ENCODE measurements at regions not wholly inside any gene's neighbourhood (a gene's known extent, or its start where the extent isn't known, plus 50 kb on each side); places are given as distances from the start of the nearest gene placed in this dataset.
"Not testable (repeated sequence)": the region's sequence is repeated elsewhere in the genome, so short reads cannot be mapped to it uniquely, and the experiment has no call there.

- Histone ChIP-seq H3K27ac (no peak overlapping the region), H3K4me1 (no peaks in the 10 kb centered on the region), H3K36me3 (no peaks in the 10 kb centered on the region), H3K27me3 (no peaks in the 10 kb centered on the region), H3K4me3 (no peak overlapping the region), H3K9me3 (no peaks in the 10 kb centered on the region)
- 86 to 90% methylated on average over 2 to 6 of the region's 6 CpGs for WGBS, 2 donors
- peak in 1 of 2 donors; percentile 15 for DNase-seq
- TF ChIP-seq POLR2AphosphoS5 (IDR thresholded peaks at IDR 0.05) (no peak), CTCF (IDR thresholded peaks at IDR 0.05) (no peak), POLR2A (IDR thresholded peaks at IDR 0.05) (no peak), EP300 (IDR thresholded peaks at IDR 0.05) (no peak)
- ATAC-seq (ENCODE audit: low FRiP score in 2 of 2), result no peak
Measured at GRCh38 chr1:221274373-221274772, 395.1 kb downstream of the HLX start.

GRCh38 chr1:221276896-221277409 lies 397.7 kb downstream of the HLX start:
- Histone ChIP-seq H3K36me3 (no peaks in the 10 kb centered on the region), H3K9me3 (no peaks in the 10 kb centered on the region), H3K4me3 (no peak overlapping the region), H3K4me1 (no peaks in the 10 kb centered on the region), H3K27me3 (no peaks in the 10 kb centered on the region), H3K27ac (no peak overlapping the region)
- ATAC-seq (ENCODE audit: low FRiP score in 2 of 2) (no peak), DNase-seq (no peak)
- no peak for TF ChIP-seq EP300 (IDR thresholded peaks at IDR 0.05)
- no peak for TF ChIP-seq POLR2AphosphoS5 (IDR thresholded peaks at IDR 0.05)
- TF ChIP-seq POLR2A (IDR thresholded peaks at IDR 0.05), result no peak
- TF ChIP-seq CTCF (IDR thresholded peaks at IDR 0.05), result no peak
- 44 to 59% methylated on average over 1 of the region's 1 CpG for WGBS, 2 donors

GRCh38 chr1:221279146-221279545 lies 399.9 kb downstream of the HLX start:
- H3K27ac ChIP-seq, result no peak overlapping the region
- no peak overlapping the region for H3K4me3 ChIP-seq
- DNase-seq, result no peak
- no peaks in the 10 kb centered on the region for H3K36me3 ChIP-seq
- no peak for ATAC-seq (ENCODE audit: low FRiP score in 2 of 2)
- no peaks in the 10 kb centered on the region for H3K27me3 ChIP-seq
- TF ChIP-seq EP300 (IDR thresholded peaks at IDR 0.05) (no peak), POLR2AphosphoS5 (IDR thresholded peaks at IDR 0.05) (no peak), CTCF (IDR thresholded peaks at IDR 0.05) (no peak), POLR2A (IDR thresholded peaks at IDR 0.05) (no peak)
- H3K4me1 ChIP-seq, result no peaks in the 10 kb centered on the region
- no peaks in the 10 kb centered on the region for H3K9me3 ChIP-seq

- WGBS, 2 donors, result 67 to 68% methylated on average over 1 of the region's 1 CpG
- H3K36me3 ChIP-seq, result no peaks in the 10 kb centered on the region
- DNase-seq, result no peak
- no peaks in the 10 kb centered on the region for H3K4me1 ChIP-seq
- no peaks in the 10 kb centered on the region for H3K9me3 ChIP-seq
- TF ChIP-seq POLR2AphosphoS5 (IDR thresholded peaks at IDR 0.05) (no peak), CTCF (IDR thresholded peaks at IDR 0.05) (no peak), POLR2A (IDR thresholded peaks at IDR 0.05) (no peak), EP300 (IDR thresholded peaks at IDR 0.05) (no peak)
- H3K4me3 ChIP-seq, result no peak overlapping the region
- ATAC-seq (ENCODE audit: low FRiP score in 2 of 2), result no peak
- no peaks in the 10 kb centered on the region for H3K27me3 ChIP-seq
- no peak overlapping the region for H3K27ac ChIP-seq
Measured at GRCh38 chr1:221283532-221283931, 404.3 kb downstream of the HLX start.

GRCh38 chr1:221284028-221284427 lies 404.8 kb downstream of the HLX start:
- DNase-seq, result no peak

GRCh38 chr1:221284991-221285390 lies 405.7 kb downstream of the HLX start:
- H3K4me1 ChIP-seq; H3K27me3 ChIP-seq; H3K36me3 ChIP-seq; H3K9me3 ChIP-seq; H3K4me3 ChIP-seq; ATAC-seq (ENCODE audit: low FRiP score in 2 of 2); H3K27ac ChIP-seq: not testable (repeated sequence)
- DNase-seq, result peak in 1 of 2 donors; percentile 33
- WGBS, 2 donors, result 89 to 92% methylated on average over 9 to 14 of the region's 14 CpGs

More at GRCh38 chr1:221284028-221284427, 404.8 kb downstream of the HLX start:
- Histone ChIP-seq H3K9me3 (no peaks in the 10 kb centered on the region), H3K27ac (no peak overlapping the region), H3K36me3 (no peaks in the 10 kb centered on the region), H3K4me3 (no peak overlapping the region), H3K27me3 (no peaks in the 10 kb centered on the region), H3K4me1 (no peaks in the 10 kb centered on the region)
- no peak for TF ChIP-seq POLR2AphosphoS5 (IDR thresholded peaks at IDR 0.05)
- no peak for TF ChIP-seq CTCF (IDR thresholded peaks at IDR 0.05)
- TF ChIP-seq POLR2A (IDR thresholded peaks at IDR 0.05), result no peak
- no peak for TF ChIP-seq EP300 (IDR thresholded peaks at IDR 0.05)
- no peak for ATAC-seq (ENCODE audit: low FRiP score in 2 of 2)
- WGBS, 2 donors, result 19 to 21% methylated on average over 1 of the region's 1 CpG

DNA sequence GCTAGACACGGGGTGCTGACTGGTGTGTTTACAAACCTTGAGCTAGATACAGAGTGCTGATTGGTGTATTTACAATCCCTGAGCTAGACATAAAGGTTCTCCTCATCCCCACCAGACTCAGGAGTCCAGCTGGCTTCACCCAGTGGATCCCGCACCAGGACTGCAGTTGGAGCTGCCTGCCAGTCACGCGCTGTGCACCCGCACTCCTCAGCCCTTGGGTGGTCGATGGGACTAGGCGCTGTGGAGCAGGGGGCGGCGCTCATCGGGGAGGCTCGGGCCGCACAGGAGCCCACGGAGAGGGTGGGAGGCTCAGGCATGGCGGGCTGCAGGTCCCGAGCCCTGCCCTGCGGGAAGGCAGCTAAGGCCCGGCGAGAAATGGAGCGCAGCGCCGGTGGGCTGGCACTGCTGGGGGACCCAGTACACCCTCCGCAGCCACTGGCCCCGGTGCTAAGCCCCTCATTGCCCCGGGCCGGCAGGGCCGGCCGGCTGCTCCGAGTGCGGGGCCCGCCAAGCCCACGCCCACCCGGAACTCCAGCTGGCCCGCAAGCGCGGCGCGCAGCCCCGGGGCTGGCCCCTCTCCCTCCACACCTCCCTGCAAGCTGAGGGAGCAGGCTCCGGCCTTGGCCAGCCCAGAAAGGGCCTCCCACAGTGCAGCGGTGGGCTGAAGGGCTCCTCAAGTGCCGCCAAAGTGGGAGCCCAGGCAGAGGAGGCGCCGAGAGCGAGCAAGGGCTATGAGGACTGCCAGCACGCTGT lies 406.4 kb downstream of the HLX start:
- not testable (repeated sequence) for H3K27me3 ChIP-seq; ATAC-seq (ENCODE audit: low FRiP score in 2 of 2); H3K27ac ChIP-seq; H3K9me3 ChIP-seq; H3K4me1 ChIP-seq; H3K36me3 ChIP-seq; H3K4me3 ChIP-seq
- 96 to 100% methylated on average over 1 to 44 of the region's 45 CpGs for WGBS, 2 donors
- peak in 1 of 2 donors; percentile 70 for DNase-seq

Data from upper lobe of left lung (tissue), 6 donors.